ENCODE measurements at regions not wholly inside any gene's neighbourhood (a gene's known extent, or its start where the extent isn't known, plus 50 kb on each side); places are given as distances from the start of the nearest gene placed in this dataset.

GRCh38 chr4:14669371-14669770, 332.9 kb upstream of the CPEB2 start:
- Histone ChIP-seq H3K4me3 (no peak overlapping the region), H3K4me1 (no peaks in the 10 kb centered on the region), H3K27ac (no peak overlapping the region), H3K27me3 (replicated peaks in 1 of 7) (no peaks in the 10 kb centered on the region), H3K9me3 (peaks cover 0 to 16% (median 12%) of the 10 kb centered on the region in 8 donors), H3K36me3 (no peaks in the 10 kb centered on the region)
- DNase-seq: no peak
- TF ChIP-seq CTCF (IDR thresholded peaks at IDR 0.05 in 8 of 11, conservative IDR thresholded peaks at IDR 0.05 in 3 of 11) (no peak), POLR2AphosphoS5 (IDR thresholded peaks at IDR 0.05) (no peak), POLR2A (IDR thresholded peaks at IDR 0.05) (no peak)
- whole genome bisulfite sequencing, 5 donors: 82 to 90% (median 86%) methylated on average over 5 of the region's 5 CpGs
- intact Hi-C loops (cut with DNase I; ENCODE audit: low total_unique reads): no loop called here

GRCh38 chr4:14671146-14671545, 331.1 kb upstream of the CPEB2 start:
- intact Hi-C loops (cut with DNase I; ENCODE audit: low total_unique reads): no loop called here
- Histone ChIP-seq H3K4me3 (no peak overlapping the region), H3K4me1 (no peaks in the 10 kb centered on the region), H3K9me3 (peaks cover 0 to 12% (median 9%) of the 10 kb centered on the region in 8 donors), H3K27me3 (replicated peaks in 1 of 7) (no peaks in the 10 kb centered on the region), H3K36me3 (no peaks in the 10 kb centered on the region), H3K27ac (no peak overlapping the region)
- no peak for TF ChIP-seq POLR2A (IDR thresholded peaks at IDR 0.05)
- no peak for TF ChIP-seq POLR2AphosphoS5 (IDR thresholded peaks at IDR 0.05)
- no peak for TF ChIP-seq CTCF (IDR thresholded peaks at IDR 0.05 in 8 of 11, conservative IDR thresholded peaks at IDR 0.05 in 3 of 11)
- DNase-seq: no peak
- WGBS, 5 donors: 49 to 72% (median 62%) methylated on average over 2 of the region's 2 CpGs

- WGBS, 5 donors: 81 to 89% (median 85%) methylated on average over 3 of the region's 3 CpGs
- H3K4me3 ChIP-seq: no peak overlapping the region
- TF ChIP-seq POLR2A (IDR thresholded peaks at IDR 0.05) (no peak), POLR2AphosphoS5 (IDR thresholded peaks at IDR 0.05) (no peak), CTCF (IDR thresholded peaks at IDR 0.05 in 8 of 11, conservative IDR thresholded peaks at IDR 0.05 in 3 of 11) (no peak)
Observed at GRCh38 chr4:14675279-14675985, 326.8 kb upstream of the CPEB2 start.

GRCh38 chr4:14679906-14680305, 322.4 kb upstream of the CPEB2 start:
- TF ChIP-seq CTCF (IDR thresholded peaks at IDR 0.05 in 8 of 11, conservative IDR thresholded peaks at IDR 0.05 in 3 of 11) (no peak), POLR2A (IDR thresholded peaks at IDR 0.05) (no peak), POLR2AphosphoS5 (IDR thresholded peaks at IDR 0.05) (no peak)
- Histone ChIP-seq H3K4me3 (no peak overlapping the region), H3K9me3 (peaks cover 0 to 12% (median 3%) of the 10 kb centered on the region in 8 donors), H3K36me3 (no peaks in the 10 kb centered on the region), H3K27me3 (replicated peaks in 1 of 7) (no peaks in the 10 kb centered on the region), H3K4me1 (no peaks in the 10 kb centered on the region), H3K27ac (no peak overlapping the region)
- 82 to 92% (median 87%) methylated on average over 5 of the region's 5 CpGs for WGBS, 5 donors
- no peak for DNase-seq
- intact Hi-C loops (cut with DNase I; ENCODE audit: low total_unique reads): no loop called here

More at GRCh38 chr4:14675279-14675985, 326.8 kb upstream of the CPEB2 start:
- H3K9me3 ChIP-seq: no peaks in the 10 kb centered on the region
- no peaks in the 10 kb centered on the region for H3K36me3 ChIP-seq
- H3K4me1 ChIP-seq: no peaks in the 10 kb centered on the region
- H3K27ac ChIP-seq: no peak overlapping the region
- no peak for DNase-seq
- H3K27me3 ChIP-seq (replicated peaks in 1 of 7): no peaks in the 10 kb centered on the region
- intact Hi-C loops (cut with DNase I; ENCODE audit: low total_unique reads): no loop called here

All from spleen (tissue), 11 donors.